Astrocyte of the hippocampus (primary cell): ENCODE measurements at regions not wholly inside any gene's neighbourhood (a gene's known extent, or its start where the extent isn't known, plus 50 kb on each side); places are given as distances from the start of the nearest gene placed in this dataset.
A peak's percentile ranks its signal among the peaks of the same experiment; 100 is the strongest.
"Not testable (repeated sequence)": the region's sequence is repeated elsewhere in the genome, so short reads cannot be mapped to it uniquely, and the experiment has no call there.

ENCODE experiments used
- DNase-seq: peaks from one replicate; pipeline ENCODE4 v3.0.0; 2011; ENCODE audit warnings: low read depth, low spot score

GRCh38 chr5:120086081-120086480 lies 378.0 kb upstream of the PRR16 start:
- DNase-seq: no peak

GRCh38 chr5:120088412-120088811 lies 375.7 kb upstream of the PRR16 start:
- DNase-seq: no peak

GRCh38 chr5:120088836-120089235 lies 375.3 kb upstream of the PRR16 start:
- DNase-seq: no peak

GRCh38 chr5:120091376-120091948 lies 372.6 kb upstream of the PRR16 start:
- DNase-seq: no peak

GRCh38 chr5:120092649-120093048 lies 371.5 kb upstream of the PRR16 start:
- no peak for DNase-seq

GRCh38 chr5:120093178-120093577 lies 370.9 kb upstream of the PRR16 start:
- no peak for DNase-seq

- DNase-seq: peak; percentile 27
Observed at GRCh38 chr5:120096413-120096812, 367.7 kb upstream of the PRR16 start.

- DNase-seq: no peak
Observed at GRCh38 chr5:120098426-120098825, 365.7 kb upstream of the PRR16 start.

GRCh38 chr5:120098902-120099535 lies 365.1 kb upstream of the PRR16 start:
- no peak for DNase-seq

GRCh38 chr5:120101771-120102170 lies 362.3 kb upstream of the PRR16 start:
- no peak for DNase-seq

GRCh38 chr5:120103495-120103894 lies 360.6 kb upstream of the PRR16 start:
- no peak for DNase-seq

GRCh38 chr5:120106912-120107525 lies 357.1 kb upstream of the PRR16 start:
- no peak for DNase-seq

- DNase-seq: no peak
Observed at GRCh38 chr5:120108586-120109248, 355.4 kb upstream of the PRR16 start.

- no peak for DNase-seq
Observed at GRCh38 chr5:120122703-120123102, 341.4 kb upstream of the PRR16 start.

GRCh38 chr5:120124031-120124430 lies 340.1 kb upstream of the PRR16 start:
- no peak for DNase-seq

GRCh38 chr5:120124961-120125360 lies 339.1 kb upstream of the PRR16 start:
- no peak for DNase-seq

GRCh38 chr5:120132347-120132746 lies 331.8 kb upstream of the PRR16 start:
- DNase-seq: not testable (repeated sequence)

GRCh38 chr5:120134944-120135343 lies 329.2 kb upstream of the PRR16 start:
- DNase-seq: no peak

GRCh38 chr5:120137582-120137981 lies 326.5 kb upstream of the PRR16 start:
- no peak for DNase-seq

GRCh38 chr5:120139039-120139438 lies 325.1 kb upstream of the PRR16 start:
- DNase-seq: peak; percentile 77

- DNase-seq: no peak
Observed at GRCh38 chr5:120140501-120140900, 323.6 kb upstream of the PRR16 start.

- no peak for DNase-seq
Observed at GRCh38 chr5:120141076-120141475, 323.0 kb upstream of the PRR16 start.

GRCh38 chr5:120146787-120147186 lies 317.3 kb upstream of the PRR16 start:
- no peak for DNase-seq
